ENCODE measurements at regions not wholly inside any gene's neighbourhood (a gene's known extent, or its start where the extent isn't known, plus 50 kb on each side); places are given as distances from the start of the nearest gene placed in this dataset.

DNA sequence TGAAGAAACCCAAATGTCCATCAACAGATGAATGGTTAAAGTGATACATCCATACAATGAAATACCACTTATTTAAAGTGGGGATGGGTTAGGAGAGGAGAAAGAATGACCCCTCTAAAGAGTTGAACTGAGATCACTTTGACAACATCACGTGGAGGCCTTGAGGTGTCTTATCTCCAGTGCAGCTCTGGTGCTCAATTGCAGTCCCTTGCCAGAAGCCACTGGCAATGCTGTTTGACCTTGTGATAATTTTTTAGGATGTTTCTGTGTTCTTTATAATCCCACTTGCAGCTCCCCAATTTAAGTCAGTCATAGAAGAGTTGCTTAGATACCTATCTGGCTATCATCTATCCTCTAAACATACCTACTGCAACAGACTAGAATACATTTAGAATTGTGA, 167.6 kb downstream of the ZNF648 start:
- TF ChIP-seq, protein P1, sequence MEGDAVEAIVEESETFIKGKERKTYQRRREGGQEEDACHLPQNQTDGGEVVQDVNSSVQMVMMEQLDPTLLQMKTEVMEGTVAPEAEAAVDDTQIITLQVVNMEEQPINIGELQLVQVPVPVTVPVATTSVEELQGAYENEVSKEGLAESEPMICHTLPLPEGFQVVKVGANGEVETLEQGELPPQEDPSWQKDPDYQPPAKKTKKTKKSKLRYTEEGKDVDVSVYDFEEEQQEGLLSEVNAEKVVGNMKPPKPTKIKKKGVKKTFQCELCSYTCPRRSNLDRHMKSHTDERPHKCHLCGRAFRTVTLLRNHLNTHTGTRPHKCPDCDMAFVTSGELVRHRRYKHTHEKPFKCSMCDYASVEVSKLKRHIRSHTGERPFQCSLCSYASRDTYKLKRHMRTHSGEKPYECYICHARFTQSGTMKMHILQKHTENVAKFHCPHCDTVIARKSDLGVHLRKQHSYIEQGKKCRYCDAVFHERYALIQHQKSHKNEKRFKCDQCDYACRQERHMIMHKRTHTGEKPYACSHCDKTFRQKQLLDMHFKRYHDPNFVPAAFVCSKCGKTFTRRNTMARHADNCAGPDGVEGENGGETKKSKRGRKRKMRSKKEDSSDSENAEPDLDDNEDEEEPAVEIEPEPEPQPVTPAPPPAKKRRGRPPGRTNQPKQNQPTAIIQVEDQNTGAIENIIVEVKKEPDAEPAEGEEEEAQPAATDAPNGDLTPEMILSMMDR (IDR thresholded peaks at IDR 0.05 in 4 of 5, conservative IDR thresholded peaks at IDR 0.05 in 1 of 5): no peak
- no peak for TF ChIP-seq POLR2A (IDR thresholded peaks at IDR 0.05)

Data from gastrocnemius medialis (tissue), 4 donors.